ENCODE measurements at regions not wholly inside any gene's neighbourhood (a gene's known extent, or its start where the extent isn't known, plus 50 kb on each side); places are given as distances from the start of the nearest gene placed in this dataset.

GRCh38 chr11:80632156-80632555 lies 1191.3 kb upstream of the TENM4 start:
- no peak overlapping the region; a peak in 1 of 7 replicates for H3K27ac Mint-ChIP-seq
- Histone ChIP-seq H3K27ac (ENCODE audit: insufficient read length, low read depth, low read length) (no peak overlapping the region), H3K79me2 (ENCODE audit: insufficient read depth, low read length) (no peaks in the 10 kb centered on the region), H2BK15ac (ENCODE audit: low read depth, low read length) (no peak overlapping the region), H3K14ac (ENCODE audit: insufficient read depth, low read length) (no peak overlapping the region), H3K27me3 (ENCODE audit: insufficient read depth, low read length) (no peaks in the 10 kb centered on the region), H3T11ph (ENCODE audit: low read length) (no peak overlapping the region), H2BK12ac (ENCODE audit: insufficient read length, low read depth, low read length) (no peak overlapping the region), H2AFZ (ENCODE audit: low read length) (no peak overlapping the region), H4K91ac (ENCODE audit: insufficient read length, low read depth, low read length) (no peak overlapping the region), H3K4me2 (ENCODE audit: insufficient read depth, insufficient read length, low read length) (no peak overlapping the region), H4K20me1 (ENCODE audit: control insufficient read depth, insufficient read depth, insufficient read length) (no peaks in the 10 kb centered on the region), H3K9ac (ENCODE audit: extremely low read depth, insufficient read length, low read length) (no peak overlapping the region), H2BK5ac (ENCODE audit: insufficient read length, low read length) (no peak overlapping the region), H3K9me3 (ENCODE audit: control insufficient read depth, low read depth, low read length) (no peaks in the 10 kb centered on the region), H2BK120ac (ENCODE audit: low read depth, low read length, poor library complexity, severe bottlenecking) (no peak overlapping the region), H3K79me1 (ENCODE audit: insufficient read depth, low read depth, low read length, poor library complexity, severe bottlenecking) (no peaks in the 10 kb centered on the region), H2AK5ac (ENCODE audit: insufficient read length, low read length) (no peak overlapping the region), H3K18ac (ENCODE audit: insufficient read length, low read depth, low read length) (no peak overlapping the region), H3K23me2 (ENCODE audit: insufficient read length, low read depth, low read length, poor library complexity, severe bottlenecking) (no peaks in the 10 kb centered on the region), H2BK20ac (ENCODE audit: low read depth, low read length, poor library complexity, severe bottlenecking) (no peak overlapping the region), H3K4me1 (ENCODE audit: insufficient read depth, low read length) (no peaks in the 10 kb centered on the region), H4K5ac (ENCODE audit: insufficient read length, low read depth, low read length) (no peak overlapping the region), H3K56ac (ENCODE audit: insufficient read length, low read depth, low read length) (no peak overlapping the region), H3K4ac (ENCODE audit: low read depth, low read length) (no peak overlapping the region), H3K23ac (ENCODE audit: insufficient read length, low read depth, low read length) (no peak overlapping the region), H4K8ac (replicated peaks; ENCODE audit: insufficient read length, low read depth, low read length) (no peak overlapping the region)
- H3K4me3 Mint-ChIP-seq = no peak overlapping the region
- WGBS (ENCODE audit: extremely low coverage, insufficient read length, low lambda C conversion rate) = no CpG with 5 or more reads among the region's 2 CpGs
- DNase-seq = no peak
- no peaks in the 10 kb centered on the region for H3K9me3 Mint-ChIP-seq
- no peaks in the 10 kb centered on the region; a peak in 1 of 7 replicates for H3K36me3 Mint-ChIP-seq (ENCODE audit: insufficient read depth in 1 of 3, low read depth in 3 of 3)
- TF ChIP-seq, protein P1, sequence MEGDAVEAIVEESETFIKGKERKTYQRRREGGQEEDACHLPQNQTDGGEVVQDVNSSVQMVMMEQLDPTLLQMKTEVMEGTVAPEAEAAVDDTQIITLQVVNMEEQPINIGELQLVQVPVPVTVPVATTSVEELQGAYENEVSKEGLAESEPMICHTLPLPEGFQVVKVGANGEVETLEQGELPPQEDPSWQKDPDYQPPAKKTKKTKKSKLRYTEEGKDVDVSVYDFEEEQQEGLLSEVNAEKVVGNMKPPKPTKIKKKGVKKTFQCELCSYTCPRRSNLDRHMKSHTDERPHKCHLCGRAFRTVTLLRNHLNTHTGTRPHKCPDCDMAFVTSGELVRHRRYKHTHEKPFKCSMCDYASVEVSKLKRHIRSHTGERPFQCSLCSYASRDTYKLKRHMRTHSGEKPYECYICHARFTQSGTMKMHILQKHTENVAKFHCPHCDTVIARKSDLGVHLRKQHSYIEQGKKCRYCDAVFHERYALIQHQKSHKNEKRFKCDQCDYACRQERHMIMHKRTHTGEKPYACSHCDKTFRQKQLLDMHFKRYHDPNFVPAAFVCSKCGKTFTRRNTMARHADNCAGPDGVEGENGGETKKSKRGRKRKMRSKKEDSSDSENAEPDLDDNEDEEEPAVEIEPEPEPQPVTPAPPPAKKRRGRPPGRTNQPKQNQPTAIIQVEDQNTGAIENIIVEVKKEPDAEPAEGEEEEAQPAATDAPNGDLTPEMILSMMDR (conservative IDR thresholded peaks at IDR 0.05) = no peak
- H3K27me3 Mint-ChIP-seq (ENCODE audit: low read depth) = no peaks in the 10 kb centered on the region
- H3K4me1 Mint-ChIP-seq = peaks cover 30 to 31% of the 10 kb centered on the region in 2 experiments

All from H9 (cell line).